HFFc6 (cell line): ENCODE measurements at regions not wholly inside any gene's neighbourhood (a gene's known extent, or its start where the extent isn't known, plus 50 kb on each side); places are given as distances from the start of the nearest gene placed in this dataset.

Source experiments
- DNase-seq: peaks from one replicate; pipeline ENCODE4 v3.0.0-alpha.2; 2018
- H3K27ac Mint-ChIP-seq: 2 replicates; pipeline ENCODE4 v1.8.0; 2020; ENCODE audit warnings: mild to moderate bottlenecking, mixed read lengths
- H3K27me3 Mint-ChIP-seq: 2 replicates; pipeline ENCODE4 v1.8.0; 2021; ENCODE audit warnings: mild to moderate bottlenecking, moderate library complexity, mixed read lengths; ENCODE audit not compliant: insufficient read depth
- H3K36me3 Mint-ChIP-seq: 2 replicates; pipeline ENCODE4 v1.8.0; 2021; ENCODE audit warnings: low read depth, mixed read lengths
- H3K4me1 Mint-ChIP-seq: 2 replicates; pipeline ENCODE4 v1.8.0; 2020; ENCODE audit warnings: low read depth, mixed read lengths
- H3K4me3 Mint-ChIP-seq: 2 replicates; pipeline ENCODE4 v1.8.0; 2020; ENCODE audit warnings: mild to moderate bottlenecking, moderate library complexity, mixed read lengths
- H3K9me3 Mint-ChIP-seq: 2 replicates; pipeline ENCODE4 v1.8.0; 2020; ENCODE audit warnings: mild to moderate bottlenecking, mixed read lengths
- TF ChIP-seq, protein P1 (sequence below): fragments of 200-600 bp; sonication (generic); IDR thresholded peaks from 2 replicates; pipeline ENCODE4 v1.5.0; 2021; ENCODE audit warnings: antibody characterized with exemption, mild to moderate bottlenecking

DNA sequence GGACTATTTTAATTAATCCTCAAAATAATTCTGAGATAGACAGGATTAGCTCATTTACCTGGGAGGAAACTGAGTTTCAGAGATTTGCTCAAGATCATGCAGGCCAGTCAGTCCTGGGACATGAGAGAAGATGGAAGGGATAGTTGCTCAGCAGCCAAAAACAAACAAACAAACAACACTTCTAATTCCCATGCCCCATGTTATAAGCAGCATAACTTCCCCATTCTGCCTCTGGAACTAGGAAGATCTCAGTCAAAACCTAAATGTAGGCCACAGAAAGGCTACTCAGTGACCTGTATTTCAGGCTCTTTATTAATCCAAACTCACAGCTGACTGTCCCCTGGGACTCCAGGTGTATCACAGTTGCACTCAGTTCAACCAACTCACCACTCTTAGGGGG, 489.2 kb upstream of the NBEA start:
- Mint-ChIP-seq H3K36me3 (no peaks in the 10 kb centered on the region), H3K9me3 (no peaks in the 10 kb centered on the region), H3K4me3 (no peak overlapping the region), H3K27ac (no peak overlapping the region), H3K4me1 (no peaks in the 10 kb centered on the region), H3K27me3 (no peaks in the 10 kb centered on the region; the same call in 1 of the 2 replicates)
- TF ChIP-seq, protein P1, sequence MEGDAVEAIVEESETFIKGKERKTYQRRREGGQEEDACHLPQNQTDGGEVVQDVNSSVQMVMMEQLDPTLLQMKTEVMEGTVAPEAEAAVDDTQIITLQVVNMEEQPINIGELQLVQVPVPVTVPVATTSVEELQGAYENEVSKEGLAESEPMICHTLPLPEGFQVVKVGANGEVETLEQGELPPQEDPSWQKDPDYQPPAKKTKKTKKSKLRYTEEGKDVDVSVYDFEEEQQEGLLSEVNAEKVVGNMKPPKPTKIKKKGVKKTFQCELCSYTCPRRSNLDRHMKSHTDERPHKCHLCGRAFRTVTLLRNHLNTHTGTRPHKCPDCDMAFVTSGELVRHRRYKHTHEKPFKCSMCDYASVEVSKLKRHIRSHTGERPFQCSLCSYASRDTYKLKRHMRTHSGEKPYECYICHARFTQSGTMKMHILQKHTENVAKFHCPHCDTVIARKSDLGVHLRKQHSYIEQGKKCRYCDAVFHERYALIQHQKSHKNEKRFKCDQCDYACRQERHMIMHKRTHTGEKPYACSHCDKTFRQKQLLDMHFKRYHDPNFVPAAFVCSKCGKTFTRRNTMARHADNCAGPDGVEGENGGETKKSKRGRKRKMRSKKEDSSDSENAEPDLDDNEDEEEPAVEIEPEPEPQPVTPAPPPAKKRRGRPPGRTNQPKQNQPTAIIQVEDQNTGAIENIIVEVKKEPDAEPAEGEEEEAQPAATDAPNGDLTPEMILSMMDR: no peak
- no peak for DNase-seq

DNA sequence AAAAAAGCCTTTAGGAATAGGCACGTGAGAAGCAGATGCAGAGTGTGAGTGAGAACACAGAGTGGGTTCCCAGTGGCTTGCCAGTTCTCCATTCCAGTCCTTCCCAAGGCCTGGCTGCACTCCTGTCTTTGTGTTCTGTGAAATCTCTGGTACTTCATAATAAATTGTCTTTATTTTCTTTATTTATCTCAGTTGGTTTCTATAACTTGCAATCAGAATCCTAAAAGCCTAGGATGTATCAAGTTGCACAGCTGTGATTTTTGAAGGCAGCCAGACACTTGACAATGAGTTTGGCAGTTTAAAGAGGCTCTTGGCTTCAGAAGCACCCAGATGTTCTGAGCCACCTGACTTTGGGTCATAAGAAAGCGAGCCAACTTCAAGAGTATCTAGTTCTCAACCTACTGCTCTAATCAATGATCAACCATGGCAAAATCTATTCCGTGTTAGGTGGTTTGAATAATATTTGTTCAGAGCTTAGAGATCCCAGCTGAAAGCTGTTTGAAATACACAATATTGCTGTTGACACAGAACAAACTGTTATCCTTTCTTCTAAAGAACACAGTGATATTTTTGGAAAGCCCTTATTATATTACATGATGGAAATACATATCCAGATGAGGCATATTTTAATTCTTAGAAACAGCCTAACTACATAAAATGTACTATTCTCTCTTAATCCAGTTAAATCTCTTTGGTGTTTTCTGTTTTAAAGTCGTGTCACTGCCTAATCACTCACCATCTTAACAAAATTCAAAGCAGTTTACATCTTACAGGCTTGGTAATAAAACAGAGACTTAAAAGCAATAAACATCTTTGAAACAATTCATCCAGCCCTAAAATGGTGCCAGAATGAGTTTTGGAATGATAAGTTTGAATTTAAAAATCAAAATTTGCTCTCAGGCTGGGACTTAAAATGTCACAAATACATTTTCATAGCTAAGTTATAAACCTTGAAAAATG, 483.0 kb upstream of the NBEA start:
- H3K36me3 Mint-ChIP-seq: no peaks in the 10 kb centered on the region
- DNase-seq: no peak
- no peaks in the 10 kb centered on the region; the same call in 1 of the 2 replicates for H3K27me3 Mint-ChIP-seq
- no peaks in the 10 kb centered on the region for H3K9me3 Mint-ChIP-seq
- H3K27ac Mint-ChIP-seq: no peak overlapping the region
- peaks cover 34% of the 10 kb centered on the region for H3K4me1 Mint-ChIP-seq
- H3K4me3 Mint-ChIP-seq: no peak overlapping the region
- TF ChIP-seq, protein P1: no peak

DNA sequence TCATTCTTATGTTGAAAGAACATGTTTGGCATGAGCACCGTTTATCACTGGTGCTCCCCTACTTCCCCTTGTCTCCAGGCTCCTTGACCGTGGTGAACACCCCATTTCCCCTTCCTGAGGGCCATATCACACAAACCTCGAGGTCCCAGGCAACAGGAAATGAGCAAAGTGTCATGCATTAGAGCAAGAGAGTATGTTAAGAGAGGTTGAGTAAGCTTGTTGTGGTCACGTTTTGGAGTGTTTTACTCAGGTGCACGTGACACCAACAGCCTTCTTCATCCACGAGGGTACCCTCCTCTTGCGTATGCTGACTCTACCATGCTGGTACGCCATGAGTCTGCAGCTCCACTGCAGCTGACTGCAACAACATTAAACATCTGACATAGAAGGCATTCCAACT, 482.2 kb upstream of the NBEA start:
- Mint-ChIP-seq H3K36me3 (no peaks in the 10 kb centered on the region), H3K4me3 (no peak overlapping the region), H3K4me1 (peaks cover 35% of the 10 kb centered on the region), H3K27ac (no peak overlapping the region), H3K9me3 (no peaks in the 10 kb centered on the region), H3K27me3 (no peaks in the 10 kb centered on the region; the same call in 1 of the 2 replicates)
- TF ChIP-seq, protein P1: no peak
- no peak for DNase-seq

DNA sequence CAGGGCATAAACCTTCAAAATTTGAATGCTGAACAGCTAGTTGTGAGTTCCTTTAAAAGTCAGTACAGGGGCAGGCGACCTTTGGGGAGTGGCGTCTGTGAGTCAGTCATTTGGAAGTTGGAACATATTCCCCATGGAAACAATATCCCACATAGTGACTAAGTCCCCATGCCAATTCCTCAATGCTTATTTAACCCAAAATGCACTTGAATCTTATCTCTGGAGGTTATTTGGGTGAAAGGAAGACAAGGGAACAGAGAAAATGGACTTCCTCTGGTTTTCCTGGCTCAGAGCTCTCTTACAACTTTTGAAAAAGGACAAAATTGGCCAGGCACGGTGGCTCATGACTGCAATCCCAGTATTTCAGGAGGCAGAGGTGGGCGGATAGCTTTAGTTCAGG, 479.2 kb upstream of the NBEA start:
- no peaks in the 10 kb centered on the region for H3K9me3 Mint-ChIP-seq
- H3K27me3 Mint-ChIP-seq: no peaks in the 10 kb centered on the region
- peak; percentile 75 for DNase-seq
- H3K27ac Mint-ChIP-seq: peak overlapping the region; percentile 90
- peak overlapping the region; percentile 48 for H3K4me3 Mint-ChIP-seq
- TF ChIP-seq, protein P1: no peak
- H3K36me3 Mint-ChIP-seq: no peaks in the 10 kb centered on the region
- peaks cover 35% of the 10 kb centered on the region for H3K4me1 Mint-ChIP-seq

DNA sequence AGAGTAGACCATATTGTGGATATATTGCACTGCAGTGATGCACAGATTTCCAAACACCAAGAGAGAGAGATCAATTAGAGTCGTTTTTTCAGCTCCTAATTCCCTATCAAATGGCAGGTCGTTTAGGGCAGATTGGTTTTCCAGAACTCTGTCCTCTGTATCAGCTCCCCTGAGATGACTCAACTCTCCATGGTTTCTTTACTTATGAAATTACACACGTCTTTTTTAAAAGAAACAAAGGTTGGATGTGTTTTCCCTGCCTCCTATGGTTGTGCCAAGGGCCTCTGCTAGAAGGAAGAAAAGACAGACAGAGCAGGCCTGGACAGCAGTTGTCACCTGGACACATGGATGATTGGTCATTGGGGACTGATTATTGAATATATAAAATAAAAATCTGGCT, 478.1 kb upstream of the NBEA start:
- H3K4me3 Mint-ChIP-seq: no peak overlapping the region
- TF ChIP-seq, protein P1: no peak
- no peaks in the 10 kb centered on the region for H3K36me3 Mint-ChIP-seq

More for the DNA sequence above, 478.1 kb upstream of the NBEA start:
- Mint-ChIP-seq H3K4me1 (peaks cover 36% of the 10 kb centered on the region), H3K27me3 (no peaks in the 10 kb centered on the region), H3K27ac (no peak overlapping the region), H3K9me3 (no peaks in the 10 kb centered on the region)
- DNase-seq: no peak
